Upper lobe of right lung (tissue), 1 donor: ENCODE measurements at regions not wholly inside any gene's neighbourhood (a gene's known extent, or its start where the extent isn't known, plus 50 kb on each side); places are given as distances from the start of the nearest gene placed in this dataset.

Experiments used
- ATAC-seq: fragments of 200-7000 bp; cut with Tn5 transposase; one replicate; pipeline ENCODE4 v1.9.1; 2020; ENCODE audit warnings: mild to moderate bottlenecking, moderate library complexity
- DNase-seq: peaks from one replicate; pipeline ENCODE4 v3.0.0-alpha.2; 2020
- H3K27ac ChIP-seq: fragments of 200-600 bp; one replicate; pipeline ENCODE4 v1.8.0; 2022
- H3K27me3 ChIP-seq: fragments of 200-600 bp; one replicate; pipeline ENCODE4 v1.8.0; 2022; ENCODE audit warnings: mild to moderate bottlenecking
- H3K36me3 ChIP-seq: fragments of 200-600 bp; one replicate; pipeline ENCODE4 v1.8.0; 2022
- H3K4me1 ChIP-seq: fragments of 200-600 bp; one replicate; pipeline ENCODE4 v1.8.0; 2022
- H3K4me3 ChIP-seq: fragments of 200-600 bp; one replicate; pipeline ENCODE4 v1.8.0; 2022; ENCODE audit warnings: mild to moderate bottlenecking
- H3K9me3 ChIP-seq: fragments of 200-600 bp; one replicate; pipeline ENCODE4 v1.8.0; 2022
- CTCF ChIP-seq: fragments of 200-600 bp; IDR thresholded peaks from one replicate; pipeline ENCODE4 v1.8.0; 2022; ENCODE audit warnings: antibody characterized with exemption
- intact Hi-C: fragments of 100-400 bp; cut with DNase I; formaldehyde crosslinking; loops from one replicate; pipeline ENCODE4 v1.11.0; 2022
- donor health status: DM: no; HTN: yes; CAD: no; lungs with severe emphysema.

DNA sequence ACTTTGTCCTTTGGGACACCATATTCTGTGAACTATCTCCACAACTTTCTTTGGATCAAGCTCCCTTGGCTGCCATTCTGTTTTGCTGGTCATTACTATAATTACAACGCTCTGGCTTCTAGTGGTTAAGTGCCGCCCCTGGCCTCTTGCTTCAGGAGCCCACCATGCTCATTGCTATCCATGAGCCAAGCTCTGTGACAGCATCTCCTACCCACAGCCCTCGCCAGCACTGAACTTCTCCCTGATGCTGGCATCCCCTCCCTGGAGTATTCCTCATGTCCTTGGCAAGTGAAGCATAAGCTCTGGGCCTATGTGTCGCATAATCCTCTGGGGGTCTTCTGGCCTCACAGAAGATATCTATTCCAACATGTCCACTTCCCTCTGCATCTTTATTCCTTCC lies 60.6 kb upstream of the DHX40 start:
- no peak for TF ChIP-seq CTCF
- intact Hi-C loops: no loop called here
- H3K9me3 ChIP-seq: no peaks in the 10 kb centered on the region
- H3K27me3 ChIP-seq: no peaks in the 10 kb centered on the region
- H3K4me1 ChIP-seq: no peaks in the 10 kb centered on the region
- ATAC-seq (no peak), DNase-seq (no peak)
- no peak overlapping the region for H3K4me3 ChIP-seq
- H3K36me3 ChIP-seq: no peaks in the 10 kb centered on the region
- no peak overlapping the region for H3K27ac ChIP-seq

DNA sequence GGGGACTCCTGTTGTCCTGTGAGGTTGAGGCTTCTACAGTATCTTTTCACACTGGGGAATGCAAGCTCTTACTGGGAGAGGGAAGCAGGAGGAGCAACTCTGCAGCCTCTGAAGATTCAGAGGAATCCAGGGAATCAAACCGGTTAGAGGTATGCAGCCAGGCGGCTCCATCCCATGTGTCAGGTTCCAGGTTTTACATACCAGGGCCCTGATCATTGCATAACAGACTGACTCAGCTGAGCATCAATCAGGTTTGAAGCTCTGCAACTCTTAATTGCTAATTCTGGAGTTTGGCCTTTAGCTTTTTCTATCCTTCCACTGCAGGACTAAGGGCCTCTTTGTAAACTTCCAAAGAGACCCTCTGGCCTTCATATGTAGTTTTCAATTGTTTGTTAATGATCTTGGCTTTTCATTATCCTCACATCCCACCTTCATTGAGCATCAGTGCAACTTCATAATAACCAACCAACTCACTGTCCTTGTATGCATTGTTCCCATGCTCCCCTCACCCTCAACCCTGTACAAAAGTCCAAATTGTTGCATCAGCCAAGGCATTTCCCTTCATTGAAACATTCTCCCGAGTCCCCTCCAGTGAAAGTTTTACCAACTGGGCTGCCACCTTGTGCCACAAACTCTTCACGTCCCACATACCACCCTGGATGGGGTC lies 59.7 kb upstream of the DHX40 start:
- H3K4me3 ChIP-seq: no peak overlapping the region
- ATAC-seq (peak; percentile 71), DNase-seq (no peak)
- no peak for TF ChIP-seq CTCF
- no peaks in the 10 kb centered on the region for H3K27me3 ChIP-seq
- intact Hi-C loops: no loop called here
- H3K36me3 ChIP-seq: no peaks in the 10 kb centered on the region
- no peaks in the 10 kb centered on the region for H3K4me1 ChIP-seq
- H3K27ac ChIP-seq: no peak overlapping the region
- H3K9me3 ChIP-seq: no peaks in the 10 kb centered on the region

GRCh38 chr17:59506894-59507726 lies 58.3 kb upstream of the DHX40 start:
- intact Hi-C loops: no loop called here
- no peaks in the 10 kb centered on the region for H3K9me3 ChIP-seq
- H3K4me3 ChIP-seq: no peak overlapping the region
- H3K27ac ChIP-seq: no peak overlapping the region
- no peaks in the 10 kb centered on the region for H3K27me3 ChIP-seq
- ATAC-seq (no peak), DNase-seq (no peak)
- H3K36me3 ChIP-seq: no peaks in the 10 kb centered on the region
- no peak for TF ChIP-seq CTCF
- H3K4me1 ChIP-seq: no peaks in the 10 kb centered on the region

- no peak for TF ChIP-seq CTCF
- DNase-seq: no peak
- no peaks in the 10 kb centered on the region for H3K9me3 ChIP-seq
Observed at GRCh38 chr17:59508999-59509625, 56.3 kb upstream of the DHX40 start.

DNA sequence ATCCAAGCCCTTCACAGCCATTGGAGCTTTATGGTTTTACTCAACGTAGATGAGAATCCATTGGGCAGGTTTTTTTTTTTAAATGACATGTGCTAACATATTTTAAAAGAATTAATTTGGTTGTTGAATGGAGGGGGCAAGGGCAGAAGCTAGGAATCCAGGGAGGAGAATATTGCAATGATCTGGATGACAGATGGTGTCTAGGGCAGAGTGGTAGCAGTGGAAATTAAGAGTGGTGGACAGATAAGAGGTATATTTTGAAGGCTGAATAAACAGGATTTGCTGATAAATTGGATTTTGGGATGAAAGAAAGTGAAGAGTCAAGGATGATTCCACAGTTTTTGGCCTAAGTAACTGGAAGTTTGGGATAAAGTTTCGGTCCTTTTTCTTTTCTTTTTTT lies 54.8 kb upstream of the DHX40 start:
- Histone ChIP-seq H3K9me3 (no peaks in the 10 kb centered on the region), H3K27ac (no peak overlapping the region), H3K4me1 (peaks cover 24% of the 10 kb centered on the region), H3K4me3 (no peak overlapping the region), H3K27me3 (no peaks in the 10 kb centered on the region), H3K36me3 (no peaks in the 10 kb centered on the region)
- ATAC-seq: no peak
- intact Hi-C loops: no loop called here
- TF ChIP-seq CTCF: no peak
- DNase-seq: no peak

More at GRCh38 chr17:59508999-59509625, 56.3 kb upstream of the DHX40 start:
- intact Hi-C loops: no loop called here
- Histone ChIP-seq H3K4me1 (peaks cover 11% of the 10 kb centered on the region), H3K27ac (no peak overlapping the region), H3K36me3 (no peaks in the 10 kb centered on the region), H3K4me3 (no peak overlapping the region), H3K27me3 (no peaks in the 10 kb centered on the region)
- no peak for ATAC-seq
